ENCODE measurements at regions not wholly inside any gene's neighbourhood (a gene's known extent, or its start where the extent isn't known, plus 50 kb on each side); places are given as distances from the start of the nearest gene placed in this dataset.
"Not testable (repeated sequence)": the region's sequence is repeated elsewhere in the genome, so short reads cannot be mapped to it uniquely, and the experiment has no call there.

DNA sequence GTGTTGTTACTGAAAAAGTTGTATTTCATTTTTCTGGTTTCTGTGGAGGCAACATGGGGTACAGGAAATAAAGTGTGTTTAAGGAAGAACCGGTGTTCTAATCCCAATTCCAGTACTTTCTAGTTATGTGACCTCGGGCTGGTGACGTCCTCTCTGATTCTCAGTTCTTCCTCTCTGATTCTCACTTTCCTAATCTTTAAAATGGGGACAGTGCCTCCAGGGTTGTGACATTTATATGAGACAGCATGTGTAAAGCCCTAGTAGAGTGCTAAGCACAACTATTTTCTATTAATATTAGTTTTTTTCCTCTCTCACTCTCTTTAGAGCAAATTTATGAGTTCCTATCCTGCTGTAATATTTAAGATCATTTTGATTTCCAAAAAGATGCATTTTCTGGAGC, 50.9 kb upstream of the PTPDC1 start:
- DNase-seq (ENCODE audit: low read depth in 3 of 3): no peak

GRCh38 chr9:94031946-94032345, 52.3 kb upstream of the PTPDC1 start:
- DNase-seq (ENCODE audit: low read depth in 3 of 3): no peak

- DNase-seq (ENCODE audit: low read depth in 3 of 3): no peak
Measured at GRCh38 chr9:94031380-94031779, 52.9 kb upstream of the PTPDC1 start.

DNA sequence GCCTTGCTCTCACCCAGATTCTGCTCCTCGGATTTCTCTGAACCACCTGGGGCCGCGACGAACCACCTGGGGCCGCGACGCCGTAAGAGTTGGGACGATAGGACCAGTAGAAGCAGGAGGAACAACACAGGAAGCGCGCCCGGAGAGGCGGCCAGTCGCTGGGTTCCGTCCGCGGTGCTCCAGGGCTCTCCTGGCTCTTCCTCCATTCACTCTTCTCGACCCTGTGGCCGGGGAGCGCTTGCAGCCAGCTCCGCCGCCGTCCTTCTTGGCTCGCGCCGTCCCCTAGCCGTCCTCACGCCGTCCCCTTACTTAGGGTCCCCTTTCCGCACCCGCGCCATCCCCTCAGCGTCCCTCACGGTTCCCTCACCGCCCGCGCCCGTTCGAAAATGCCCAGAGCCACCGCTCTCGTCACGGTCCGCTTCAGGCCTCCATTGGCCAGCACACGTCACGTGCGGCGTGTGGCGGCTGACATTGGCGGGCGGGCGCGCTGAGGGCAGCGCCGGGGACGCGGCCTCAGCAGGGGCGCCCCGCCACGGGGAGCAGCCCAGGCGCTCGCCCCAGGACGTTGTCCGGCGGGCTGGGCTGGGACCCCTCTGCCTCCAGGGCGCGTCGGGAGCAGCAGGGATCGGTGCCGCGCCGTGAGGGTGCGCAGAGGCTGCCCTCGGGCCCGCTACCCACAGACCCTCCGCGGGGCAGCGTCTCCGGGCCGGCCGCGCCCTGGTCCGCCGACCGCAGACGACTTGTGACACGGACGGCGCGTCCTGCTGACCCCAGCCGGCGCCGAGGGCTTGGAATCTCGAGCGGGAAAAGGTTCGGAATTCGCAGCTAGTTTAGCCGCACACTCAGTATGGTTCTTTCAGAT, 53.7 kb upstream of the PTPDC1 start:
- DNase-seq (ENCODE audit: low read depth in 3 of 3): peak; percentile 63 to 83 (median 68)

DNA sequence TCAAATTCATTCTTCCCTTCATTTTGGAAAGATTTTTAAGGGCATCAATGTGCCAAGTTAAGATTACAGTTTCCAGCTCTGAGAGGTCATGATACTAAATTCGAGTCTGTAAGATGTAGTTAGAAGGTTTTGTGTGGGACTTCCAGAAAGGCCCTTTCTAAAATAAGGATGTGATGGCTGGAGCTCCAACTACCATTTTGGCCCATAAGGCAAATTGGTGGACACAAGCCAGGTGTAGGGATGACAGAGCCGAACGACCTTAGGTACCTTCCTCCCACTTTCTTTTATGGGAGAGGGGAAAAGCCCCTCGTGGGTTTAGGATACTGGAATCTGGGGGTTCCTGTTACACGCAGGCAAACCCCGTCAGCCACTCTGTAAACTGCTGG, 54.3 kb upstream of the PTPDC1 start:
- no peak for DNase-seq (ENCODE audit: low read depth in 3 of 3)

DNA sequence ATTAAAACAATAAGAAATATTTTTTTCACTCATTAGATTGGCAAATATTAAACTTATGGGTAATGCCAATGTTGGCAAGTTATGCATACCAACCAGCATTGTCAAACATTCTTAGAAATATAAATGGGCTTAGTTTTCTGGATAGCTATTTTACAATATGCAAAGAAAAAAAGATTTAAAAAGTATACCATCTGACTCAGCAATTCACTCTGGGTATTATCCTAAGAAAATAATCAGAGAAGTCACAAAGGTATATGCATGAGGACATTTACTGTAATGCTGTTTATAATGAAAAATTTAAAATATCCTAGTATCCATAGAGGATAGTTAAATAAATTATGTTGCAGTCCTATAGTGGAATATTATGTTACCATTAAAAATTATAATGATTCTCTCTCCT, 57.4 kb upstream of the PTPDC1 start:
- DNase-seq (ENCODE audit: low read depth in 3 of 3): no peak

DNA sequence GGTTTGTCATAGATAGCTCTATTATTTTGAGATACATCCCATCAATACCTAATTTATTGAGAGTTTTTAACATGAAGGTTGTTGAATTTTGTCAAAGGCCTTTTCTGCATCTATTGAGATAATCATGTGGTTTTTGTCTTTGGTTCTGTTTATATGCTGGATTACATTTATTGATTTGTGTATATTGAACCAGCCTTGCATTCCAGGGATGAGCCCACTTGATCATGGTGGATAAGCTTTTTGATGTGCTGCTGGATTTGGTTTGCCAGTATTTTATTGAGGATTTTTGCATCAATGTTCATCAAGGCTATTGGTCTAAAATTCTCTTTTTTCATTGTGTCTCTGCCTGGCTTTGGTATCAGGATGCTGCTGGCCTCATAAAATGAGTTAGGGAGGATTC, 61.8 kb upstream of the PTPDC1 start:
- not testable (repeated sequence) for DNase-seq (ENCODE audit: low read depth in 3 of 3)

DNA sequence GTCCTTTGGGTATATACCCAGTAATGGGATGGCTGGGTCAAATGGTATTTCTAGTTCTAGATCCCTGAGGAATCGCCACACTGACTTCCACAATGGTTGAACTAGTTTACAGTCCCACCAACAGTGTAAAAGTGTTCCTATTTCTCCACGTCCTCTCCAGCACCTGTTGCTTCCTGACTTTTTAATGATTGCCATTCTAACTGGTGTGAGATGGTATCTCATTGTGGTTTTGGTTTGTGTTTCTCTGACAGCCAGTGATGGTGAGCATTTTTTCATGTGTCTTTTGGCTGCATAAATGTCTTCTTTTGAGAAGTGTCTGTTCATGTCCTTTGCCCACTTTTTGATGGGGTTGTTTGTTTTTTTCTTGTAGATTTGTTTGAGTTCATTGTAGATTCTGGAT, 63.4 kb upstream of the PTPDC1 start:
- not testable (repeated sequence) for DNase-seq (ENCODE audit: low read depth in 3 of 3)

- no peak for DNase-seq (ENCODE audit: low read depth in 3 of 3)
Measured at GRCh38 chr9:94018628-94019027, 63.5 kb upstream of the BARX1 start.

DNA sequence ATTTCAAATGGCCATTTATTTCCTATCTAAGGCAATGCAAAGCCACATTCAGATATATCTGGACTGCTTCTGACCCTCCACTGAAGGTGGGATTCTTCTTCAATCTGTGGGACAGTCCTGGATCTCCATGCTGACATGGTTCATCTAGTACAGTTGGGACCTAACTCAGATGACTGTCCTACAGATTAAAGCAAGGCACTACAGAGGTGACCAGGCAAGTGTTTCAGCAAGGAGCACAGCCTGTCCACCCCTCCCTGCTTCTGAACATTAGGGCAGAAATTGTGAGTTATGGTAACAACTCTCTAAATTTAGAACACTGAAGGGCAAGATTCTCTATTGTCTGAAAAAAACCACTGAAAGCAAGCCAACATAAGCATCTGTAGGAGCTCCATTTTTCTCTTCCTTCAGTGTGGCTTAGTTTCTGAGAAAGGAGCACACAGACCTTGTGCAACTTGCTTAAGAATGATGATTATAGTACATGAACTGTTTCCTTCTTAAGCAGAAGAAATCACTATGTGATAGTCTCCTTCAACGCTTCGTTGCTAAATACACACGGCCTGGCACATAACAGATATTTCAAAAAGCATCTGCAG, 62.9 kb upstream of the BARX1 start:
- DNase-seq (ENCODE audit: low read depth in 3 of 3): no peak

DNA sequence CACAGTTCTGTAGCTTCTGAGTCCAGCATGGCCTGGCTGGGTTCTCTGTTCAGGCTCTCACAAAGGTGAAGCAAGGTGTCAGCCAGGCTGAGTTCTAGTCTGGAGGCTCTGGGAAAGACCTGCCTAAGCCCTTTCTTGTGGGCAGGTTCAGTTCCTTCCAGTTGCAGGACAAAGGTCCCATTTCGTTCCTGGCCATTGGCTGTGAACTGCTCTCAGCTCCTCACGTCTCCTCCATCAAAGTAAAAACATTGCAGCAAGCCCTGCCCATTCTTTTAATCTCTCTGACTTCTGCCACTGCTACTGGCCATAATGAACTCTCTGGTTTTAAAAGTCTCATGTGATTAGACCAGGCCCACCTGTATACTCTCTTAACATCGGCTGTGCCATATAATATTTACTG, 61.6 kb upstream of the BARX1 start:
- no peak for DNase-seq (ENCODE audit: low read depth in 3 of 3)

DNA sequence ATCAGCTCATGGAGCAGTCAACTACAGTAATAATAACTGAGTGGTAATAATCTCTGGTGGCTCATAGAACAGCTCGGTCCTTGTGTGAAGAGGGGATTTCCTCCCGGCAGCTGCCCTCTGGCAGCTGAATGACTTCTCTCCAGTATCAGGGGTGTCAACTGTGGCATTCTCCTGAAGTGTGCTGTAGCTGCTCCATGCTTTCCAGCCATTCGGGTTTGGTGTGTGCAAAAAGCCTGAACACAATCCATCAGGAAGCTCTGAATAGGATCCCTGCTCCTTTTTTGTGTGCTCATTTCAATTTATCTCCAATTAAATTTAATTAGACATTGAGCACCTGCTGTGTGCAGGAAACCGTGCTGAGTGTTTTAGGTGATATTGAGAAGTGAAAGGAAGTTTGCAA, 59.8 kb upstream of the BARX1 start:
- DNase-seq (ENCODE audit: low read depth in 3 of 3): no peak

DNA sequence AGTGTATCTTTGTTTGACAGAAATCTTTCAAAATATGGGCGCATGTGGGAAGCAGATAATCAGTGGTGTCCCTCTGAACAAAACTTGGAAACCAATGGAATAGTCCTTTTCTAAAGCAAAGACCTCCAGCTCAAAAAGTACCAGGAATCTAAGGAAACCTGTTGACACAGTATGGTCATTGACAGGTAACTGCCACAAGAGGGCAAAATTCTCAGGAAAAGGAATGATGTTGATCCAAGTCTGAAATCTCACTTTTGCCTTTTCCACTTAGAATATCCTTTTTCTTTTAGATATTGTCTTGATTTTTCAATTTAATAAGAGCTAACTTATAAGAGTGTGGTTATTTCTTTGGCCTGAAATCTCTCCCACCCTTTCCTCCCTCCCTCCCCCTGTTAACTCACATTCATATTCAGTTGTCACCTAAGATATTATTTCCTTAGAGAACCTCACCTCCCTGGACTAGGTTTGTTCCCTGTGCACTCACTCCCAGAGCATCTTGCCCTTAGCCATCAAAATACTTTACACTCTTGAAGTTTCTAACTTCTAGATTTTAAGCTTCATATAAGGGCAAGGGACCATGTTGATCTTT, 59.0 kb upstream of the BARX1 start:
- no peak for DNase-seq (ENCODE audit: low read depth in 3 of 3)

- no peak for DNase-seq (ENCODE audit: low read depth in 3 of 3)
Measured at GRCh38 chr9:94010980-94011533, 55.9 kb upstream of the BARX1 start.

- DNase-seq (ENCODE audit: low read depth in 3 of 3): no peak
Measured at GRCh38 chr9:94005272-94005901, 50.2 kb upstream of the BARX1 start.
